ENCODE measurements at regions not wholly inside any gene's neighbourhood (a gene's known extent, or its start where the extent isn't known, plus 50 kb on each side); places are given as distances from the start of the nearest gene placed in this dataset.

GRCh38 chr6:113110211-113110610 is 746.9 kb upstream of the MARCKS start:
- Histone ChIP-seq H3K9me3 (peaks cover 0 to 7% (median 2%) of the 10 kb centered on the region in 4 donors), H3K4me1 (no peaks in the 10 kb centered on the region), H3K4me3 (no peak overlapping the region), H3K27ac (replicated peaks in 1 of 4) (no peak overlapping the region), H3K27me3 (no peaks in the 10 kb centered on the region), H3K36me3 (no peaks in the 10 kb centered on the region)
- DNase-seq (ENCODE audit: extremely low spot score), result no peak
- WGBS, result 82% methylated on average over 1 of the region's 1 CpG
- TF ChIP-seq POLR2A (IDR thresholded peaks at IDR 0.05; ENCODE audit: low read depth) (no peak), EP300 (IDR thresholded peaks at IDR 0.05) (no peak), POLR2AphosphoS5 (IDR thresholded peaks at IDR 0.05) (no peak)
- TF ChIP-seq, protein P1, sequence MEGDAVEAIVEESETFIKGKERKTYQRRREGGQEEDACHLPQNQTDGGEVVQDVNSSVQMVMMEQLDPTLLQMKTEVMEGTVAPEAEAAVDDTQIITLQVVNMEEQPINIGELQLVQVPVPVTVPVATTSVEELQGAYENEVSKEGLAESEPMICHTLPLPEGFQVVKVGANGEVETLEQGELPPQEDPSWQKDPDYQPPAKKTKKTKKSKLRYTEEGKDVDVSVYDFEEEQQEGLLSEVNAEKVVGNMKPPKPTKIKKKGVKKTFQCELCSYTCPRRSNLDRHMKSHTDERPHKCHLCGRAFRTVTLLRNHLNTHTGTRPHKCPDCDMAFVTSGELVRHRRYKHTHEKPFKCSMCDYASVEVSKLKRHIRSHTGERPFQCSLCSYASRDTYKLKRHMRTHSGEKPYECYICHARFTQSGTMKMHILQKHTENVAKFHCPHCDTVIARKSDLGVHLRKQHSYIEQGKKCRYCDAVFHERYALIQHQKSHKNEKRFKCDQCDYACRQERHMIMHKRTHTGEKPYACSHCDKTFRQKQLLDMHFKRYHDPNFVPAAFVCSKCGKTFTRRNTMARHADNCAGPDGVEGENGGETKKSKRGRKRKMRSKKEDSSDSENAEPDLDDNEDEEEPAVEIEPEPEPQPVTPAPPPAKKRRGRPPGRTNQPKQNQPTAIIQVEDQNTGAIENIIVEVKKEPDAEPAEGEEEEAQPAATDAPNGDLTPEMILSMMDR (IDR thresholded peaks at IDR 0.05), result no peak
- intact Hi-C loops (cut with DNase I), result no loop called here

DNA sequence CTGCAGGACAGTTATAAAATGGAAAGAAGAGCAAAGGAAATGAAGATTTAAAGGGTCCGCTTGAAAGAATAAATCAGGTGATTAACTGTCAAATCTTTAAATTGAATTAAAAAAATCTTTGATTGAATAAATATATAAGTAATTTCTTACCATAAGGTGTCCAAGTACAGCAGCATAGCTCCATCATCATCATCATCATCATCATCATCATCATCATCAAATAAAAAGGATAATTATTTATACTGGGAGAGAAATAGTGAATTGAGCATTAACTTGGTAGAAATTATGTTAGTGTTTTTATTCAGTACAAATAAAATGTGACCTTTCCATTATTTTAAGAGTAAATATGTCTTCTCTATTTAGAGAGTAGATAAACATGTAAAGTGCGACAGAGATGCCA is 745.6 kb upstream of the MARCKS start:
- Histone ChIP-seq H3K4me3 (no peak overlapping the region), H3K4me1 (no peaks in the 10 kb centered on the region), H3K27ac (replicated peaks in 1 of 4) (no peak overlapping the region), H3K27me3 (no peaks in the 10 kb centered on the region), H3K9me3 (peaks cover 0 to 7% (median 2%) of the 10 kb centered on the region in 4 donors), H3K36me3 (no peaks in the 10 kb centered on the region)
- TF ChIP-seq POLR2AphosphoS5 (IDR thresholded peaks at IDR 0.05) (no peak), POLR2A (IDR thresholded peaks at IDR 0.05; ENCODE audit: low read depth) (no peak), EP300 (IDR thresholded peaks at IDR 0.05) (no peak)
- TF ChIP-seq, protein P1 (IDR thresholded peaks at IDR 0.05), result no peak
- no peak for DNase-seq (ENCODE audit: extremely low spot score)
- intact Hi-C loops (cut with DNase I), result no loop called here
- 93% methylated on average over 2 of the region's 2 CpGs for WGBS

- no peak for DNase-seq (ENCODE audit: extremely low spot score)
- intact Hi-C loops (cut with DNase I), result no loop called here
- no peaks in the 10 kb centered on the region for H3K36me3 ChIP-seq
- peaks cover 0 to 7% (median 2%) of the 10 kb centered on the region in 4 donors for H3K9me3 ChIP-seq
- no peak for TF ChIP-seq POLR2A (IDR thresholded peaks at IDR 0.05; ENCODE audit: low read depth)
- TF ChIP-seq, protein P1 (IDR thresholded peaks at IDR 0.05), result no peak
- no peak for TF ChIP-seq EP300 (IDR thresholded peaks at IDR 0.05)
- TF ChIP-seq POLR2AphosphoS5 (IDR thresholded peaks at IDR 0.05), result no peak
- H3K27me3 ChIP-seq, result no peaks in the 10 kb centered on the region
- H3K4me3 ChIP-seq, result no peak overlapping the region
- H3K4me1 ChIP-seq, result no peaks in the 10 kb centered on the region
- 69% methylated on average over 2 of the region's 2 CpGs for WGBS
- no peak overlapping the region for H3K27ac ChIP-seq (replicated peaks in 1 of 4)
Measured at GRCh38 chr6:113112086-113112485, 745.1 kb upstream of the MARCKS start.

GRCh38 chr6:113115196-113115595 is 741.9 kb upstream of the MARCKS start:
- Histone ChIP-seq H3K4me1 (no peaks in the 10 kb centered on the region), H3K4me3 (no peak overlapping the region), H3K27me3 (no peaks in the 10 kb centered on the region), H3K27ac (replicated peaks in 1 of 4) (no peak overlapping the region), H3K36me3 (no peaks in the 10 kb centered on the region), H3K9me3 (peaks cover 0 to 6% (median 0%) of the 10 kb centered on the region in 4 donors)
- intact Hi-C loops (cut with DNase I), result no loop called here
- WGBS, result 100% methylated on average over 1 of the region's 1 CpG
- DNase-seq (ENCODE audit: extremely low spot score), result no peak
- TF ChIP-seq POLR2AphosphoS5 (IDR thresholded peaks at IDR 0.05) (no peak), POLR2A (IDR thresholded peaks at IDR 0.05; ENCODE audit: low read depth) (no peak), EP300 (IDR thresholded peaks at IDR 0.05) (no peak)
- TF ChIP-seq, protein P1 (IDR thresholded peaks at IDR 0.05), result no peak

- Histone ChIP-seq H3K36me3 (no peaks in the 10 kb centered on the region), H3K27me3 (no peaks in the 10 kb centered on the region), H3K4me1 (peaks cover 0 to 9% (median 7%) of the 10 kb centered on the region in 4 donors), H3K27ac (replicated peaks in 1 of 4) (no peak overlapping the region), H3K9me3 (peaks cover 0 to 6% (median 0%) of the 10 kb centered on the region in 4 donors), H3K4me3 (no peak overlapping the region)
- intact Hi-C loops (cut with DNase I), result no loop called here
- 77% methylated on average over 2 of the region's 2 CpGs for WGBS
- no peak for TF ChIP-seq POLR2A (IDR thresholded peaks at IDR 0.05; ENCODE audit: low read depth)
- TF ChIP-seq POLR2AphosphoS5 (IDR thresholded peaks at IDR 0.05), result no peak
- no peak for TF ChIP-seq EP300 (IDR thresholded peaks at IDR 0.05)
- TF ChIP-seq, protein P1 (IDR thresholded peaks at IDR 0.05), result no peak
- DNase-seq (ENCODE audit: extremely low spot score), result no peak
Measured at GRCh38 chr6:113120224-113120581, 736.9 kb upstream of the MARCKS start.
